ENCODE measurements at regions not wholly inside any gene's neighbourhood (a gene's known extent, or its start where the extent isn't known, plus 50 kb on each side); places are given as distances from the start of the nearest gene placed in this dataset.
"Not testable (repeated sequence)": the region's sequence is repeated elsewhere in the genome, so short reads cannot be mapped to it uniquely, and the experiment has no call there.

GRCh38 chr2:66632882-66633281, 198.0 kb downstream of the MEIS1 start:
- not testable (repeated sequence) for DNase-seq (ENCODE audit: low read depth in 2 of 2)

- DNase-seq (ENCODE audit: low read depth in 2 of 2): no peak
Measured at GRCh38 chr2:66633631-66634030, 198.7 kb downstream of the MEIS1 start.

DNA sequence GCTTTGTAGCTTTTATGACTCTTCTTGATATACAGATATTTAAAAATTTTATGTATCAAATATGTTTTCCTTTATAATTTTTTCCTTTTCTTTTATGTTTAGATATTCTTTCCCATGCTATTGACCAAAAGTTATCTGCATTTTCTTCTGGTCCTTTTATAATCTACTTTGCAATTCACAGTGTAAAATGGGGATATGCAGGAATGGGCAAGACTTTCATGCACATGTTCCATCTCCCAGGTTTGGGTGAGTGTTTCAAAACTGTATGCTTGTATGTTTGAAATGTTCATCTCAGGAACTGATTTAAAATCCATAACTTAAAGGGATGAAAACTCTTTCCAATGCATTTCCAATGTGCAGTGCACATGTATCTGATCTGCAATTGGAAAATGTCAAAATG, 199.9 kb downstream of the MEIS1 start:
- DNase-seq (ENCODE audit: low read depth in 2 of 2): no peak

DNA sequence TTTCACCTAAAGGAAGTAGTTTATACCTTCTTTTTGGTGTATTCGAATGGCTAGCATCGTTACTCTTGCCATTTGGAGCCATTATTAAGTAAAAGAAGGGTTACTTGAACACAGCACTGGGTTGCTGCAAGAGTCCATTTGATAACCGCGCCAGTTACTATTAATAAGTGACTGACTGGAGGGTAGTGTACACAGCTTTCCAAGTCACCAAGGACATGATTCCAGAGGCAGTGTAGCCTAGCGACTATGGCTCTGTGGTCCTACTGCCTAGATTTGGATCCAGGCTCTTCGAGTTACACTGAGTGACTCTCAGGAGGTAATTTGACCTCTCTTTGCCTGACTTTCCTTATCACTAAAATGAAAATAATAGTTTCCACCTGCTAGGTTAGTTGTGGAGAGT, 206.8 kb downstream of the MEIS1 start:
- no peak for DNase-seq (ENCODE audit: low read depth in 2 of 2)

DNA sequence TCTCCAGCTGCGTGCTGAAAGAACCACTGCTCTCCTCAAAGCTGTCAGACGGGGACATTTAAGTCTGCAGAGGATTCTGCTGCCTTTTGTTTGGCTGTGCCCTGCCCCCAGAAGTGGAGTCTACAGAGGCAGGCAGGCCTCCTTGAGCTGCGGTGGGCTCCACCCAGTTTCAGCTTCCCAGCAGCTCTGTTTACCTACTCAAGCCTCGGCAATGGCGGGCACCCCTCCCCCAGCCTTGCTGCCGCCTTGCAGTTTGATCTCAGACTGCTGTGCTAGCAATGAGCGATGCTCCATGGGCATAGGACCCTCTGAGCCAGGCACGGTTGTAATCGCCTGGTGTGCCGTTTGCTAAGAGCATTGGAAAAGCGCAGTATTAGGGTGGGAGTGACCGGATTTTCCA, 213.2 kb downstream of the MEIS1 start:
- DNase-seq (ENCODE audit: low read depth in 2 of 2): not testable (repeated sequence)

GRCh38 chr2:66649006-66649405, 214.1 kb downstream of the MEIS1 start:
- DNase-seq (ENCODE audit: low read depth in 2 of 2): no peak

DNA sequence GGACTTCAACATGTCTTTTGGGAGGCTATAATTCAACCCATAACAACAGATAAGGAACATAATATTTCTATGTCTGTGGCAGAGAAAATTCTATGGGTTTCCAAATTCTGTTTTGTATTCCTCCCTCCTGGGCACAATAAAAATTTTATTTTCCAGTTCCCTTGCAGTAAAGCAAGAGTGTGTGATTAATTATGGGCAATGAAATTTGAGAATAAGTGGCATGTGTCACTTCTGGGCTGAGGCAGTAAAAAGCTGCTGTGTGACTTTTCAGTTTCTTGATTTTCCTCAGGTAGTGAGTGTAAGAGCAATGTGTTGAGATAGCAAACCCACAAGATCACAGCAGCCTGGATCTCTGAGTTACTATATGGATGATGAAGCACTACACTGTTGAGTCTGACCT, 216.4 kb downstream of the MEIS1 start:
- DNase-seq (ENCODE audit: low read depth in 2 of 2): no peak

- no peak for DNase-seq (ENCODE audit: low read depth in 2 of 2)
Measured at GRCh38 chr2:66660804-66661203, 225.9 kb downstream of the MEIS1 start.

GRCh38 chr2:66661253-66662173, 226.6 kb downstream of the MEIS1 start:
- DNase-seq (ENCODE audit: low read depth in 2 of 2): no peak

DNA sequence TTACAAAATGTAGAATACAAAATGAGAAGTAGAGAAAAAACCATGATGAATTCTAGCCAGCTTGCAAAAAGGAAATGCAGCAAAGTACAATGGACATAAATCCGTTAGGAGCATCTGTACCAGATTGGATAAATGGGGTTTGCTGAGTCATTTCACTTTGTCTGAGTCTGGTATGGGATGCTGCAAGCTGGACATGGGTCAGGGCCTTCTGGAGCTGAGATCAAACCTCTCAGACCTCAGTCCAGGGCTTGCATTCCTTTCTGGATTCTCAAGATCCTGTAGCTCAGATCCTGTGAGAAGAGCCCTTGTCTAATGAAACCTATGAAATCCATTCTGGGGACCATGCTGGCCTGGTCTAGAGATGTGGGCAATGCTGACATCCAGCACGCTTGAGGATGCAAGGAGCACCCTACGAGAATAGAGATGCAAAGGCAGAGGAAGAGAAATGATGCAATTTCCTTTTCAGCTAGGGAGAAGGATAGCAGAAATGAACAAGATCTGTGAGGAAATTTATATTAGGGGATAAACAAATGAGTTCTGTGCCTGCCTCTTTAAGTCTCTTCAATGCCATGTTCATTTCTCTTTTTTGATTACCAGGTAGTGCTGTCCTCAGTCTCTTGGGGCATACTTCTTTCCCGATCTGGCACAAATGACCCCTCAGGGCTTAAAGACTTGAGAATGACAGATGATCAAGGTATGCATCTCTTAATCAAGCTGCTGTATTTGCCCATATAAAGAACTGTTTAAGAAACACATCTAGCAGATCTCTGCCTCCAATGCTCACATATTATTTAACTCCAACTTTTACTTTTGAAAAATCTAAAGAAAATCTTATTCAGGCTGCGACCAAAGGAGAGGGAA, 230.4 kb downstream of the MEIS1 start:
- no peak for DNase-seq (ENCODE audit: low read depth in 2 of 2)

- no peak for DNase-seq (ENCODE audit: low read depth in 2 of 2)
Measured at GRCh38 chr2:66667301-66667700, 232.4 kb downstream of the MEIS1 start.

DNA sequence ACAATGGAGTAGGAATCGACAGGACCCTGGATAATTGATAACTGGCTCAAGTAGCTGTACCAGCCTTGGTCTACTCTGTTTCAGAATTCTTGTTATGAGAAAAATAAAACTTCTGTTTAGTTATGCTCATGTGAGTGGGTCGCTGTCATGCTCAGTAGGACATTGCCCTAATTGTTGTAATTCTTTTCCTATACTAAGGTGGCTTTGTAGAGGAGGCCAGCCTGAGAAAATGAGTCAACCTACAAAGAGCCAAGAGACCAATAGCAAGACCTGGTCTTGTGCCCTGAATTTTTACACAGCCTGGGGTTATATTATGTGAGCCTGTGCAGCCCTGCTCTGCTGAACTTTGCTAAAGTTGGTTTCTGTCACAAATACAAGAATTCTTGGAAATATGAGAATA, 238.4 kb downstream of the MEIS1 start:
- DNase-seq (ENCODE audit: low read depth in 2 of 2): no peak

GRCh38 chr2:66674087-66674486, 239.2 kb downstream of the MEIS1 start:
- no peak for DNase-seq (ENCODE audit: low read depth in 2 of 2)

GRCh38 chr2:66675591-66675990, 240.7 kb downstream of the MEIS1 start:
- no peak for DNase-seq (ENCODE audit: low read depth in 2 of 2)

- DNase-seq (ENCODE audit: low read depth in 2 of 2): no peak
Measured at GRCh38 chr2:66679442-66679841, 244.5 kb downstream of the MEIS1 start.

GRCh38 chr2:66682476-66682875, 247.6 kb downstream of the MEIS1 start:
- DNase-seq (ENCODE audit: low read depth in 2 of 2): no peak

GRCh38 chr2:66683064-66683463, 248.1 kb downstream of the MEIS1 start:
- no peak for DNase-seq (ENCODE audit: low read depth in 2 of 2)

- DNase-seq (ENCODE audit: low read depth in 2 of 2): no peak
Measured at GRCh38 chr2:66683599-66683998, 248.7 kb downstream of the MEIS1 start.

GRCh38 chr2:66684289-66684688, 249.4 kb downstream of the MEIS1 start:
- DNase-seq (ENCODE audit: low read depth in 2 of 2): no peak

DNA sequence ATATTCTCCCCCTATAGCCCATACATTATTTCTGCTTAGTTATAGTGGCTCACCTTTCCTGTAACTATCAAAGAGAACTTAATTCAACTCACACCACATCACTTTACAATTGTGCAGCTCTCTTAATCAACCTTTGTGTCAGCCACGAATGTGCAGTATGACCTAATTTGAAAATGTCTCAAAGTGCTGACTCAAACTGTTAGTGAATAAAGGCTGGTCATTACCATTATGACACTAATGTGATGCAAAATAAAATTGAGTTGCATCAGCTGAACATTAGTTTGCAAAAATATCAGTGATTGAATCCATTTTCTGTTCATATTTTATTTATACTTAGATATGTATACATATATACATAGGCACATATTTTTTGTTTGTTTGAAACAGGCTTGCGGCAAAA, 251.8 kb downstream of the MEIS1 start:
- DNase-seq (ENCODE audit: low read depth in 2 of 2): no peak

GRCh38 chr2:66688951-66689350, 254.0 kb downstream of the MEIS1 start:
- no peak for DNase-seq (ENCODE audit: low read depth in 2 of 2)

DNA sequence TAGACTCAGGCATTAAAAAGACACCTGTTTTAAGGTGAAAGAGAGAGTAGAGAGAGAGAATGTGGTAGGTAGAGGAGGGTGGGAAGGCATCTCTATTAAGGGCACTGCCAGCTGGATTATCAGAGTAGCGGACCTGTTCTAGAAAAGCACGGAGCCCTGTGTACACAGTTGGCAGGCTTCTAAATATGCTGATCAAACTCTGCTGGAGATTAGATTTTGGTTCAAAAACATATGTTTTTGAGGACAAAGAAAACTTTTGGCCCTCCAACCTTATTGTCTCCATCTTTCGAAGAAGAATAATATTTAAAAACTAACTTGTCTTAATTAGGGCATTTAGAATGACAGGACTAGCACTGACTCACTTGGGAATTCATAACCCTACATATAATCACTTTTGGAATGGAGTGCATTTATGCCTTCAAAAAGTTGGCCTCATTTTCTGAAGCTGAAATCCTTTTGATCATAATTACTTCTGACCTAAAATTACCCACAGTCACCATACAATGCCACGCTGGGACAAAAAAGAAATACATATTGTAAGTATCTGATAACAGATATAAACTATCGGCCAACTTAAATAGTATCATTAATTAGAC, 254.6 kb downstream of the MEIS1 start:
- DNase-seq (ENCODE audit: low read depth in 2 of 2): no peak

Measured in dermis microvascular lymphatic vessel endothelial cell (primary cell).